GM19025 (cell line): ENCODE measurements at regions not wholly inside any gene's neighbourhood (a gene's known extent, or its start where the extent isn't known, plus 50 kb on each side); places are given as distances from the start of the nearest gene placed in this dataset.

Source experiments
- ATAC-seq: cut with Tn5 transposase; IDR thresholded peaks from one replicate; pipeline ENCODE4 v1.9.1; 2021; ENCODE audit warnings: mild to moderate bottlenecking, low read depth, moderate library complexity; ENCODE audit not compliant: unreplicated experiment

GRCh38 chr6:44657206-44657819, 269.8 kb downstream of the CDC5L start:
- no peak for ATAC-seq

GRCh38 chr6:44658571-44658970, 271.1 kb downstream of the CDC5L start:
- ATAC-seq, result no peak

GRCh38 chr6:44659726-44660125, 272.2 kb downstream of the CDC5L start:
- no peak for ATAC-seq

- no peak for ATAC-seq
Observed at GRCh38 chr6:44660561-44661220, 273.2 kb downstream of the CDC5L start.

- no peak for ATAC-seq
Observed at GRCh38 chr6:44661221-44662008, 273.9 kb downstream of the CDC5L start.

- ATAC-seq, result no peak
Observed at GRCh38 chr6:44662461-44663121, 275.1 kb downstream of the CDC5L start.

GRCh38 chr6:44663860-44664634, 276.5 kb downstream of the CDC5L start:
- no peak for ATAC-seq

GRCh38 chr6:44664716-44665115, 277.2 kb downstream of the CDC5L start:
- ATAC-seq, result no peak

GRCh38 chr6:44665143-44665542, 277.6 kb downstream of the CDC5L start:
- ATAC-seq, result no peak

- ATAC-seq, result no peak
Observed at GRCh38 chr6:44665683-44666082, 278.2 kb downstream of the CDC5L start.

GRCh38 chr6:44666324-44666723, 278.8 kb downstream of the CDC5L start:
- ATAC-seq, result no peak

- no peak for ATAC-seq
Observed at GRCh38 chr6:44667226-44667625, 279.7 kb downstream of the CDC5L start.

GRCh38 chr6:44667668-44668390, 280.3 kb downstream of the CDC5L start:
- ATAC-seq, result no peak

GRCh38 chr6:44668391-44668930, 281.0 kb downstream of the CDC5L start:
- no peak for ATAC-seq

- ATAC-seq, result no peak
Observed at GRCh38 chr6:44668976-44669934, 281.7 kb downstream of the CDC5L start.

GRCh38 chr6:44670146-44670545, 282.6 kb downstream of the CDC5L start:
- no peak for ATAC-seq

- ATAC-seq, result no peak
Observed at GRCh38 chr6:44671333-44671732, 283.8 kb downstream of the CDC5L start.

GRCh38 chr6:44672086-44672485, 284.6 kb downstream of the CDC5L start:
- ATAC-seq, result no peak
